SK-N-SH (cell line): ENCODE measurements at regions not wholly inside any gene's neighbourhood (a gene's known extent, or its start where the extent isn't known, plus 50 kb on each side); places are given as distances from the start of the nearest gene placed in this dataset.

Source experiments
- MXI1 ChIP-seq: IDR thresholded peaks from 2 replicates; pipeline ENCODE4 v1.6.1; 2012; ENCODE audit warnings: mild to moderate bottlenecking, low read depth, low read length, improper control_type of control experiment
- RFX5 ChIP-seq: IDR thresholded peaks from 2 replicates; pipeline ENCODE4 v1.6.1; 2012; ENCODE audit warnings: mild to moderate bottlenecking, improper control_type of control experiment, low read length

DNA sequence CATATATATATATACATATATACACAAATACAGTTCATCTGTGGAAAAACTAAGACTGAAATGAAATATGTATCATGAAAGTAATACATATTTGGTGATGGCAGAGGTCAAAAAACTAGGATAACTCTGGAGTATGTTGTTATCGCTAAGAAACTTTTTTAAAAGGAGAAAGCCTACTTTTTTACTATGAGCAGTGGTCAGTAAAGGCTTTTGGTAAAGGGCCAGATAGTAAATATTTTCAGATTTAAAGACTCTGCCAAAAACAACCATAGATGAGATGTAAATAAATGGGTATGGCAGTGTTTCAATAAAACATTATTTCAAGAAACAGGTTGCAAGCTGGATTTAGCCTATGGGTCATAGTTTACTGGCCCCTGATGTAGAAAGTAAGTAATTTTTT, 93.8 kb upstream of the TGFBR2 start:
- TF ChIP-seq RFX5 (no peak), MXI1 (no peak)
